Upper lobe of left lung (tissue), 4 donors: ENCODE measurements at regions not wholly inside any gene's neighbourhood (a gene's known extent, or its start where the extent isn't known, plus 50 kb on each side); places are given as distances from the start of the nearest gene placed in this dataset.

ENCODE experiments used
- CTCF ChIP-seq, 6 experiments: fragments of 450-650 bp in 4 of 6; fragments of 200-600 bp in 2 of 6; sonication (generic) in 2 of 6; IDR thresholded peaks; one replicate each; pipeline ENCODE4 v1.5.1; 2016 to 2019; ENCODE audit warnings: antibody characterized with exemption in 6 of 6
- POLR2A ChIP-seq, 4 donors: fragments of 450-650 bp; IDR thresholded peaks; one replicate each; pipeline ENCODE4 v1.5.1; 2016 to 2017; ENCODE audit warnings: antibody characterized with exemption in 4 of 4, mild to moderate bottlenecking in 2 of 4

- TF ChIP-seq CTCF (IDR thresholded peaks at IDR 0.05) = no peak
- no peak for TF ChIP-seq POLR2A (IDR thresholded peaks at IDR 0.05)
These were observed 710.1 kb upstream of the CELF2 start for GRCh38 chr10:10307551-10307950.
